Astrocyte (in vitro differentiated cells and primary cell): ENCODE measurements at regions not wholly inside any gene's neighbourhood (a gene's known extent, or its start where the extent isn't known, plus 50 kb on each side); places are given as distances from the start of the nearest gene placed in this dataset.

Source experiments
- DNase-seq: peaks from one replicate; pipeline ENCODE4 v3.0.0-alpha.2; 2010; ENCODE audit warnings: low read depth
- FAIRE-seq: peaks from 2 replicates; lab custom pipeline; 2011; peaks lifted over from hg19 to GRCh38; lab: Jason Lieb, UNC
- H2AFZ ChIP-seq: 2 replicates; pipeline ENCODE4 v1.6.0; 2012; ENCODE audit warnings: low read depth, low read length, inconsistent platforms
- H3K27ac ChIP-seq: 2 replicates; pipeline ENCODE4 v1.5.1; 2011; ENCODE audit warnings: low read depth, low read length, inconsistent platforms
- H3K27me3 ChIP-seq: 2 replicates; pipeline ENCODE4 v1.6.0; 2011; ENCODE audit warnings: low read length, inconsistent platforms; ENCODE audit not compliant: insufficient read depth
- H3K36me3 ChIP-seq: 2 replicates; pipeline ENCODE4 v1.5.1; 2011; ENCODE audit warnings: low read length, inconsistent platforms; ENCODE audit not compliant: insufficient read depth
- H3K4me1 ChIP-seq: 2 replicates; pipeline ENCODE4 v1.5.1; 2011; ENCODE audit warnings: low read length, inconsistent platforms; ENCODE audit not compliant: insufficient read depth
- H3K4me2 ChIP-seq: 2 replicates; pipeline ENCODE4 v1.6.0; 2012; ENCODE audit warnings: low read length, inconsistent platforms
- H3K4me3 ChIP-seq: 2 replicates; pipeline ENCODE4 v1.5.1; 2011; ENCODE audit warnings: low read depth, mild to moderate bottlenecking, low read length, inconsistent platforms; ENCODE audit not compliant: insufficient read depth
- H3K79me2 ChIP-seq: 2 replicates; pipeline ENCODE4 v1.6.0; 2012; ENCODE audit warnings: mild to moderate bottlenecking, low read length, inconsistent platforms; ENCODE audit not compliant: insufficient read depth
- H3K9ac ChIP-seq: 2 replicates; pipeline ENCODE4 v1.6.0; 2012; ENCODE audit warnings: mild to moderate bottlenecking, low read length, inconsistent platforms
- H3K9me3 ChIP-seq: 2 replicates; pipeline ENCODE4 v1.5.1; 2012; ENCODE audit warnings: low read depth, mild to moderate bottlenecking, low read length, inconsistent platforms; ENCODE audit not compliant: insufficient read depth
- H4K20me1 ChIP-seq: 2 replicates; pipeline ENCODE4 v1.6.0; 2012; ENCODE audit warnings: low read length, inconsistent platforms; ENCODE audit not compliant: insufficient read depth
- H3K27ac Mint-ChIP-seq: one replicate; pipeline ENCODE4 v1.8.0; 2021; ENCODE audit warnings: mild to moderate bottlenecking, mixed read lengths; ENCODE audit not compliant: unreplicated experiment
- H3K27me3 Mint-ChIP-seq: one replicate; pipeline ENCODE4 v1.8.0; 2021; ENCODE audit warnings: low read depth, mixed read lengths; ENCODE audit not compliant: unreplicated experiment
- H3K36me3 Mint-ChIP-seq: one replicate; pipeline ENCODE4 v1.8.0; 2021; ENCODE audit warnings: low read depth, mixed read lengths; ENCODE audit not compliant: unreplicated experiment
- H3K4me1 Mint-ChIP-seq: one replicate; pipeline ENCODE4 v1.8.0; 2021; ENCODE audit warnings: low read depth, mixed read lengths; ENCODE audit not compliant: unreplicated experiment
- H3K4me3 Mint-ChIP-seq: one replicate; pipeline ENCODE4 v1.8.0; 2021; ENCODE audit warnings: mild to moderate bottlenecking, moderate library complexity, mixed read lengths; ENCODE audit not compliant: unreplicated experiment
- H3K9me3 Mint-ChIP-seq: one replicate; pipeline ENCODE4 v1.8.0; 2021; ENCODE audit warnings: mild to moderate bottlenecking, mixed read lengths; ENCODE audit not compliant: unreplicated experiment
- CTCF ChIP-seq: IDR thresholded peaks from 2 replicates; pipeline ENCODE4 v1.5.1; 2011; ENCODE audit warnings: low read depth, mild to moderate bottlenecking, inconsistent platforms, low read length, moderate library complexity; ENCODE audit not compliant: insufficient read depth
- EZH2 ChIP-seq: IDR thresholded peaks from 2 replicates; pipeline ENCODE4 v1.6.1; 2012; ENCODE audit warnings: mild to moderate bottlenecking, low read length, inconsistent platforms; ENCODE audit not compliant: insufficient read depth

GRCh38 chr2:57523304-57523703 lies 523.3 kb upstream of the VRK2 start:
- Histone ChIP-seq H3K4me1 (no peaks in the 10 kb centered on the region), H3K27ac (no peak overlapping the region), H3K4me3 (no peak overlapping the region), H2AFZ (no peak overlapping the region), H3K9ac (no peak overlapping the region), H3K79me2 (no peaks in the 10 kb centered on the region), H3K9me3 (no peaks in the 10 kb centered on the region), H3K4me2 (no peak overlapping the region), H3K27me3 (no peaks in the 10 kb centered on the region), H3K36me3 (no peaks in the 10 kb centered on the region), H4K20me1 (no peaks in the 10 kb centered on the region)
- peaks cover 6% of the 10 kb centered on the region for H3K9me3 Mint-ChIP-seq
- H3K36me3 Mint-ChIP-seq = no peaks in the 10 kb centered on the region
- H3K4me1 Mint-ChIP-seq = no peaks in the 10 kb centered on the region
- FAIRE-seq = no peak
- TF ChIP-seq CTCF (no peak), EZH2 (no peak)
- H3K27me3 Mint-ChIP-seq = no peaks in the 10 kb centered on the region
- no peak overlapping the region for H3K27ac Mint-ChIP-seq
- no peak overlapping the region for H3K4me3 Mint-ChIP-seq
- DNase-seq = no peak

- no peaks in the 10 kb centered on the region for H3K36me3 ChIP-seq
- H3K27ac ChIP-seq = no peak overlapping the region
- no peaks in the 10 kb centered on the region for H3K79me2 ChIP-seq
- H3K4me3 Mint-ChIP-seq = no peak overlapping the region
- no peaks in the 10 kb centered on the region for H3K9me3 ChIP-seq
- no peak overlapping the region for H3K4me3 ChIP-seq
- no peak overlapping the region for H2AFZ ChIP-seq
- H3K4me1 ChIP-seq = no peaks in the 10 kb centered on the region
- H3K36me3 Mint-ChIP-seq = no peaks in the 10 kb centered on the region
- no peak for TF ChIP-seq CTCF
- TF ChIP-seq EZH2 = no peak
- H3K4me1 Mint-ChIP-seq = no peaks in the 10 kb centered on the region
- DNase-seq (no peak), FAIRE-seq (no peak)
- no peaks in the 10 kb centered on the region for H3K27me3 Mint-ChIP-seq
- peaks cover 5% of the 10 kb centered on the region for H3K9me3 Mint-ChIP-seq
- H3K4me2 ChIP-seq = no peak overlapping the region
- H4K20me1 ChIP-seq = no peaks in the 10 kb centered on the region
- H3K27me3 ChIP-seq = no peaks in the 10 kb centered on the region
- H3K27ac Mint-ChIP-seq = no peak overlapping the region
- H3K9ac ChIP-seq = no peak overlapping the region
These were observed 518.9 kb upstream of the VRK2 start for GRCh38 chr2:57527685-57528084.

GRCh38 chr2:57528499-57528898 lies 518.1 kb upstream of the VRK2 start:
- H3K4me2 ChIP-seq = no peak overlapping the region
- Mint-ChIP-seq H3K4me3 (no peak overlapping the region), H3K9me3 (peaks cover 2% of the 10 kb centered on the region), H3K27ac (no peak overlapping the region), H3K27me3 (no peaks in the 10 kb centered on the region), H3K4me1 (no peaks in the 10 kb centered on the region), H3K36me3 (no peaks in the 10 kb centered on the region)
- no peak for DNase-seq
- H4K20me1 ChIP-seq = no peaks in the 10 kb centered on the region
- H3K9ac ChIP-seq = no peak overlapping the region
- no peaks in the 10 kb centered on the region for H3K27me3 ChIP-seq
- H2AFZ ChIP-seq = no peak overlapping the region
- no peak for FAIRE-seq
- H3K4me1 ChIP-seq = no peaks in the 10 kb centered on the region
- no peaks in the 10 kb centered on the region for H3K79me2 ChIP-seq
- TF ChIP-seq CTCF = no peak
- TF ChIP-seq EZH2 = no peak
- no peaks in the 10 kb centered on the region for H3K36me3 ChIP-seq
- H3K4me3 ChIP-seq = no peak overlapping the region
- H3K27ac ChIP-seq = no peak overlapping the region
- H3K9me3 ChIP-seq = no peaks in the 10 kb centered on the region
